ENCODE measurements at regions not wholly inside any gene's neighbourhood (a gene's known extent, or its start where the extent isn't known, plus 50 kb on each side); places are given as distances from the start of the nearest gene placed in this dataset.

GRCh38 chr13:44857736-44858135, 131.5 kb downstream of the NUFIP1 start:
- Histone ChIP-seq H2AK5ac (ENCODE audit: low read depth, low read length) (no peak overlapping the region), H2AFZ (ENCODE audit: low read length) (no peak overlapping the region), H3K9me3 (replicated peaks in 1 of 2; ENCODE audit: control insufficient read depth in 2 of 2, insufficient read depth in 1 of 2, low read depth in 1 of 2, low read length in 2 of 2) (no peaks in the 10 kb centered on the region), H3K4me3 (ENCODE audit: low read length in 2 of 2) (no peak overlapping the region), H2BK12ac (ENCODE audit: low read length) (no peak overlapping the region), H3K9ac (ENCODE audit: low read depth, low read length, poor library complexity) (no peak overlapping the region), H2BK15ac (ENCODE audit: low read length) (no peak overlapping the region), H3K18ac (ENCODE audit: low read length) (no peak overlapping the region), H4K8ac (ENCODE audit: low read depth, low read length) (no peak overlapping the region), H2BK120ac (ENCODE audit: low read depth, low read length) (no peak overlapping the region), H3K4me2 (ENCODE audit: insufficient read depth, low read length, poor library complexity, severe bottlenecking) (no peak overlapping the region), H3K27ac (replicated peaks; ENCODE audit: low read length) (no peak overlapping the region), H3K27me3 (ENCODE audit: control insufficient read depth in 3 of 3, insufficient read depth in 3 of 3, low read depth in 1 of 3, low read length in 3 of 3) (peaks cover 0 to 6% (median 0%) of the 10 kb centered on the region in 3 experiments), H3K79me1 (ENCODE audit: low read depth, low read length) (no peaks in the 10 kb centered on the region), H4K91ac (ENCODE audit: low read depth, low read length, poor library complexity) (no peak overlapping the region), H2BK5ac (ENCODE audit: low read length) (no peak overlapping the region), H3K4me1 (ENCODE audit: control insufficient read depth in 2 of 2, insufficient read depth in 1 of 2, low read depth in 1 of 2, low read length in 2 of 2) (peaks cover 0 to 12% of the 10 kb centered on the region in 2 donors), H3K14ac (ENCODE audit: low read length) (no peak overlapping the region), H3K36me3 (replicated peaks in 1 of 2; ENCODE audit: control insufficient read depth in 2 of 2, insufficient read depth in 2 of 2, low read length in 2 of 2) (no peaks in the 10 kb centered on the region), H3K23ac (ENCODE audit: low read depth, low read length, poor library complexity) (no peak overlapping the region), H3K4ac (ENCODE audit: low read length) (no peak overlapping the region)
- WGBS, 2 donors (ENCODE audit: extremely low coverage in 2 of 2, insufficient read length in 2 of 2, insufficient replicate concordance in 1 of 2): no CpG with 5 or more reads among the region's 8 CpGs
- no peak for DNase-seq (ENCODE audit: low spot score)

- H4K8ac ChIP-seq (ENCODE audit: low read depth, low read length): no peak overlapping the region
- no peaks in the 10 kb centered on the region for H3K79me1 ChIP-seq (ENCODE audit: low read depth, low read length)
- no peak overlapping the region for H3K9ac ChIP-seq (ENCODE audit: low read depth, low read length, poor library complexity)
- no peak overlapping the region for H4K91ac ChIP-seq (ENCODE audit: low read depth, low read length, poor library complexity)
- no peak overlapping the region for H3K14ac ChIP-seq (ENCODE audit: low read length)
- H2BK15ac ChIP-seq (ENCODE audit: low read length): no peak overlapping the region
- no peak overlapping the region for H3K4ac ChIP-seq (ENCODE audit: low read length)
- WGBS, 2 donors (ENCODE audit: extremely low coverage in 2 of 2, insufficient read length in 2 of 2, insufficient replicate concordance in 1 of 2): no CpG with 5 or more reads among the region's 4 CpGs
- H3K4me1 ChIP-seq (ENCODE audit: control insufficient read depth in 2 of 2, insufficient read depth in 1 of 2, low read depth in 1 of 2, low read length in 2 of 2): peaks cover 4 to 16% of the 10 kb centered on the region in 2 donors
- no peak overlapping the region for H3K18ac ChIP-seq (ENCODE audit: low read length)
- H2AK5ac ChIP-seq (ENCODE audit: low read depth, low read length): no peak overlapping the region
- H3K27ac ChIP-seq (replicated peaks; ENCODE audit: low read length): no peak overlapping the region
- H3K9me3 ChIP-seq (replicated peaks in 1 of 2; ENCODE audit: control insufficient read depth in 2 of 2, insufficient read depth in 1 of 2, low read depth in 1 of 2, low read length in 2 of 2): no peaks in the 10 kb centered on the region
- no peak for DNase-seq (ENCODE audit: low spot score)
- H3K4me2 ChIP-seq (ENCODE audit: insufficient read depth, low read length, poor library complexity, severe bottlenecking): no peak overlapping the region
- no peak overlapping the region for H3K4me3 ChIP-seq (ENCODE audit: low read length in 2 of 2)
- no peaks in the 10 kb centered on the region for H3K36me3 ChIP-seq (replicated peaks in 1 of 2; ENCODE audit: control insufficient read depth in 2 of 2, insufficient read depth in 2 of 2, low read length in 2 of 2)
- H2AFZ ChIP-seq (ENCODE audit: low read length): no peak overlapping the region
- no peak overlapping the region for H2BK5ac ChIP-seq (ENCODE audit: low read length)
- H3K27me3 ChIP-seq (ENCODE audit: control insufficient read depth in 3 of 3, insufficient read depth in 3 of 3, low read depth in 1 of 3, low read length in 3 of 3): peaks cover 0 to 6% (median 0%) of the 10 kb centered on the region in 3 experiments
- no peak overlapping the region for H3K23ac ChIP-seq (ENCODE audit: low read depth, low read length, poor library complexity)
- H2BK120ac ChIP-seq (ENCODE audit: low read depth, low read length): no peak overlapping the region
- H2BK12ac ChIP-seq (ENCODE audit: low read length): no peak overlapping the region
Measured at GRCh38 chr13:44857061-44857460, 132.2 kb downstream of the NUFIP1 start.

- Histone ChIP-seq H2BK120ac (ENCODE audit: low read depth, low read length) (no peak overlapping the region), H3K18ac (ENCODE audit: low read length) (no peak overlapping the region), H3K27me3 (ENCODE audit: control insufficient read depth in 3 of 3, insufficient read depth in 3 of 3, low read depth in 1 of 3, low read length in 3 of 3) (peaks cover 0 to 6% (median 0%) of the 10 kb centered on the region in 3 experiments), H2AK5ac (ENCODE audit: low read depth, low read length) (no peak overlapping the region), H3K27ac (replicated peaks; ENCODE audit: low read length) (no peak overlapping the region), H3K9me3 (replicated peaks in 1 of 2; ENCODE audit: control insufficient read depth in 2 of 2, insufficient read depth in 1 of 2, low read depth in 1 of 2, low read length in 2 of 2) (no peaks in the 10 kb centered on the region), H3K23ac (ENCODE audit: low read depth, low read length, poor library complexity) (no peak overlapping the region), H3K79me1 (ENCODE audit: low read depth, low read length) (no peaks in the 10 kb centered on the region), H4K91ac (ENCODE audit: low read depth, low read length, poor library complexity) (no peak overlapping the region), H2AFZ (ENCODE audit: low read length) (no peak overlapping the region), H3K4me3 (ENCODE audit: low read length in 2 of 2) (no peak overlapping the region), H3K4me2 (ENCODE audit: insufficient read depth, low read length, poor library complexity, severe bottlenecking) (no peak overlapping the region), H3K4me1 (ENCODE audit: control insufficient read depth in 2 of 2, insufficient read depth in 1 of 2, low read depth in 1 of 2, low read length in 2 of 2) (peaks cover 5 to 16% of the 10 kb centered on the region in 2 donors), H3K14ac (ENCODE audit: low read length) (no peak overlapping the region), H3K36me3 (replicated peaks in 1 of 2; ENCODE audit: control insufficient read depth in 2 of 2, insufficient read depth in 2 of 2, low read length in 2 of 2) (no peaks in the 10 kb centered on the region), H4K8ac (ENCODE audit: low read depth, low read length) (no peak overlapping the region), H3K9ac (ENCODE audit: low read depth, low read length, poor library complexity) (no peak overlapping the region), H2BK5ac (ENCODE audit: low read length) (no peak overlapping the region), H2BK15ac (ENCODE audit: low read length) (no peak overlapping the region), H3K4ac (ENCODE audit: low read length) (no peak overlapping the region), H2BK12ac (ENCODE audit: low read length) (no peak overlapping the region)
- DNase-seq (ENCODE audit: low spot score): no peak
- no CpG with 5 or more reads among the region's 4 CpGs for WGBS, 2 donors (ENCODE audit: extremely low coverage in 2 of 2, insufficient read length in 2 of 2, insufficient replicate concordance in 1 of 2)
Measured at GRCh38 chr13:44855860-44856259, 133.4 kb downstream of the NUFIP1 start.

GRCh38 chr13:44854313-44855060, 134.8 kb downstream of the NUFIP1 start:
- no CpG with 5 or more reads among the region's 8 CpGs for WGBS, 2 donors (ENCODE audit: extremely low coverage in 2 of 2, insufficient read length in 2 of 2, insufficient replicate concordance in 1 of 2)
- no peak overlapping the region for H3K4me2 ChIP-seq (ENCODE audit: insufficient read depth, low read length, poor library complexity, severe bottlenecking)
- no peak overlapping the region for H3K4me3 ChIP-seq (ENCODE audit: low read length in 2 of 2)
- no peak overlapping the region for H4K91ac ChIP-seq (ENCODE audit: low read depth, low read length, poor library complexity)
- H2AFZ ChIP-seq (ENCODE audit: low read length): peak overlapping the region; percentile 19
- no peak overlapping the region for H3K18ac ChIP-seq (ENCODE audit: low read length)
- no peak overlapping the region for H2BK12ac ChIP-seq (ENCODE audit: low read length)
- no peak overlapping the region for H3K9ac ChIP-seq (ENCODE audit: low read depth, low read length, poor library complexity)
- H3K79me1 ChIP-seq (ENCODE audit: low read depth, low read length): no peaks in the 10 kb centered on the region
- H4K8ac ChIP-seq (ENCODE audit: low read depth, low read length): no peak overlapping the region
- H2BK15ac ChIP-seq (ENCODE audit: low read length): no peak overlapping the region
- no peaks in the 10 kb centered on the region for H3K36me3 ChIP-seq (replicated peaks in 1 of 2; ENCODE audit: control insufficient read depth in 2 of 2, insufficient read depth in 2 of 2, low read length in 2 of 2)
- no peak overlapping the region for H2BK5ac ChIP-seq (ENCODE audit: low read length)
- peaks cover 5 to 16% of the 10 kb centered on the region in 2 donors for H3K4me1 ChIP-seq (ENCODE audit: control insufficient read depth in 2 of 2, insufficient read depth in 1 of 2, low read depth in 1 of 2, low read length in 2 of 2)
- no peak overlapping the region for H2AK5ac ChIP-seq (ENCODE audit: low read depth, low read length)
- H3K14ac ChIP-seq (ENCODE audit: low read length): no peak overlapping the region
- H3K27me3 ChIP-seq (ENCODE audit: control insufficient read depth in 3 of 3, insufficient read depth in 3 of 3, low read depth in 1 of 3, low read length in 3 of 3): peaks cover 0 to 6% (median 0%) of the 10 kb centered on the region in 3 experiments
- no peak overlapping the region for H3K23ac ChIP-seq (ENCODE audit: low read depth, low read length, poor library complexity)
- H3K9me3 ChIP-seq (replicated peaks in 1 of 2; ENCODE audit: control insufficient read depth in 2 of 2, insufficient read depth in 1 of 2, low read depth in 1 of 2, low read length in 2 of 2): no peaks in the 10 kb centered on the region
- H3K4ac ChIP-seq (ENCODE audit: low read length): no peak overlapping the region
- no peak overlapping the region for H3K27ac ChIP-seq (replicated peaks; ENCODE audit: low read length)
- no peak for DNase-seq (ENCODE audit: low spot score)
- no peak overlapping the region for H2BK120ac ChIP-seq (ENCODE audit: low read depth, low read length)
